SK-N-SH (cell line): ENCODE measurements at regions not wholly inside any gene's neighbourhood (a gene's known extent, or its start where the extent isn't known, plus 50 kb on each side); places are given as distances from the start of the nearest gene placed in this dataset.

Source experiments
- CTCF ChIP-seq: fragments of 200-600 bp; sonication (generic); IDR thresholded peaks from 2 replicates; pipeline ENCODE4 v1.6.1; 2017; ENCODE audit warnings: antibody characterized with exemption, mild to moderate bottlenecking, moderate library complexity
- EZH2phosphoT487 ChIP-seq: fragments of 200-600 bp; sonication (generic); IDR thresholded peaks from 2 replicates; pipeline ENCODE4 v1.6.1; 2017; ENCODE audit warnings: low read depth, mixed run types, mild to moderate bottlenecking, antibody characterized with exemption, moderate library complexity, borderline replicate concordance
- FOXJ3 ChIP-seq: sonication (generic); formaldehyde crosslinking; IDR thresholded peaks from 2 replicates; pipeline ENCODE4 v1.5.1; 2020; ENCODE audit warnings: mild to moderate bottlenecking, missing genetic modification reagents
- GABPA ChIP-seq: IDR thresholded peaks from 2 replicates; pipeline ENCODE4 v1.4.0; 2012; ENCODE audit warnings: low read depth, mild to moderate bottlenecking
- MAX ChIP-seq: IDR thresholded peaks from 2 replicates; pipeline ENCODE4 v1.4.0; 2012; ENCODE audit warnings: low read depth
- MEF2A ChIP-seq: IDR thresholded peaks from 2 replicates; pipeline ENCODE4 v1.4.0; 2012; ENCODE audit warnings: low read depth, borderline replicate concordance
- NFIC ChIP-seq: IDR thresholded peaks from 2 replicates; pipeline ENCODE4 v1.4.0; 2012; ENCODE audit warnings: borderline replicate concordance
- PBX3 ChIP-seq: IDR thresholded peaks from 2 replicates; pipeline ENCODE4; 2012
- RAD21 ChIP-seq: IDR thresholded peaks from 2 replicates; pipeline ENCODE4 v1.6.1; 2012; ENCODE audit warnings: mild to moderate bottlenecking, low read length
- REST ChIP-seq: IDR thresholded peaks from 2 replicates; pipeline ENCODE4 v1.6.1; 2012; ENCODE audit warnings: mild to moderate bottlenecking, low read depth, low read length, moderate library complexity
- SIN3A ChIP-seq: IDR thresholded peaks from 2 replicates; pipeline ENCODE4 v1.6.1; 2012; ENCODE audit warnings: low read depth, mild to moderate bottlenecking, low read length, moderate library complexity, borderline replicate concordance
- TAF1 ChIP-seq: IDR thresholded peaks from 2 replicates; pipeline ENCODE4 v1.6.1; 2012; ENCODE audit warnings: low read depth, mild to moderate bottlenecking, low read length, moderate library complexity, borderline replicate concordance
- TEAD4 ChIP-seq: IDR thresholded peaks from 2 replicates; pipeline ENCODE4 v1.4.0; 2012; ENCODE audit warnings: mild to moderate bottlenecking, borderline replicate concordance; ENCODE audit not compliant: insufficient read depth
- USF2 ChIP-seq: fragments of 150-350 bp; IDR thresholded peaks from 2 replicates; pipeline ENCODE4 v1.6.1; 2017; ENCODE audit warnings: antibody characterized with exemption, low read length, low read depth, borderline replicate concordance

GRCh38 chr6:65780691-65781090 lies 73.7 kb upstream of the EYS start:
- TF ChIP-seq RAD21, result no peak
- no peak for TF ChIP-seq CTCF
- TF ChIP-seq TEAD4, result no peak
- TF ChIP-seq USF2, result no peak
- no peak for TF ChIP-seq MEF2A
- TF ChIP-seq TAF1, result no peak
- no peak for TF ChIP-seq MAX
- TF ChIP-seq SIN3A, result no peak
- TF ChIP-seq EZH2phosphoT487, result no peak
- no peak for TF ChIP-seq PBX3
- TF ChIP-seq NFIC, result no peak
- TF ChIP-seq REST, result no peak
- no peak for TF ChIP-seq GABPA
- no peak for TF ChIP-seq FOXJ3 (CRISPR knock-in tag)
